Sigmoid colon (tissue), 4 donors: ENCODE measurements at regions not wholly inside any gene's neighbourhood (a gene's known extent, or its start where the extent isn't known, plus 50 kb on each side); places are given as distances from the start of the nearest gene placed in this dataset.

Source experiments
- POLR2A ChIP-seq, 2 donors: fragments of 450-650 bp; IDR thresholded peaks; one replicate each; pipeline ENCODE4 v1.6.1; 2016; ENCODE audit warnings: antibody characterized with exemption in 2 of 2, mild to moderate bottlenecking in 2 of 2, moderate library complexity in 2 of 2
- POLR2AphosphoS5 ChIP-seq, 4 donors: sonication (generic); formaldehyde crosslinking; IDR thresholded peaks; one replicate each; pipeline ENCODE4 v1.6.1; 2017; ENCODE audit warnings: antibody characterized with exemption in 4 of 4

GRCh38 chr21:27772816-27773215 is 805.9 kb upstream of the ADAMTS5 start:
- TF ChIP-seq POLR2A (IDR thresholded peaks at IDR 0.05) (no peak), POLR2AphosphoS5 (IDR thresholded peaks at IDR 0.05) (no peak)
